Kidney tubule cell (primary cell): ENCODE measurements at regions not wholly inside any gene's neighbourhood (a gene's known extent, or its start where the extent isn't known, plus 50 kb on each side); places are given as distances from the start of the nearest gene placed in this dataset.

Source experiments
- DNase-seq: peaks from one replicate; pipeline ENCODE4 v3.0.0-alpha.2; 2018; ENCODE audit warnings: low spot score

DNA sequence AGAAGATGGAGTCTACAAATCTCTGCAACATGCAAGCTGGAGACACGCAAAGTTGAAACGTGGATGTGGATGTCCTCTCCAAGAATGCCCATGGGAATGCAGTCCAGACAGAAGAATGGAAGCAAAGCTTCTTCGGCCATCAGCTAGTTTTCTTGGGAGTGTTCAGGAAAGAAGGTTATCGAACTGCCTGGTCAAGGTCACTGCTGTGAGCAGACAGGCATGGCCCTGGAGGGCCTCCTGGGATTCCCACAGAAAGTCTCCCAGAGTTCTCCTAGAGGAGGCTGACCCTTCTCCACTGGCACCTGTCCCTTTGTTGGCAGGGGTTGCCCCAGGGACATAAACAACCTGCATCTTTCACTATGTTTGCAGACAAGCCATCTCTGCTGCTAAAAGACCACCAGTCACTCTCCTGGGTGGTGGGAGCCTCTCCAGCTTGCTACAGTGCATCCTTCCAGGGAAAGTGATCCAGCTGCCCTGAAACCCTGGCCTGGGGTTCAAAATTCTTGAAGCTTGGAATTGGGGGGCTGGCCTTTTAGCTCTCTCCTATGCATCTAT is 265.8 kb downstream of the SYK start:
- DNase-seq = no peak

DNA sequence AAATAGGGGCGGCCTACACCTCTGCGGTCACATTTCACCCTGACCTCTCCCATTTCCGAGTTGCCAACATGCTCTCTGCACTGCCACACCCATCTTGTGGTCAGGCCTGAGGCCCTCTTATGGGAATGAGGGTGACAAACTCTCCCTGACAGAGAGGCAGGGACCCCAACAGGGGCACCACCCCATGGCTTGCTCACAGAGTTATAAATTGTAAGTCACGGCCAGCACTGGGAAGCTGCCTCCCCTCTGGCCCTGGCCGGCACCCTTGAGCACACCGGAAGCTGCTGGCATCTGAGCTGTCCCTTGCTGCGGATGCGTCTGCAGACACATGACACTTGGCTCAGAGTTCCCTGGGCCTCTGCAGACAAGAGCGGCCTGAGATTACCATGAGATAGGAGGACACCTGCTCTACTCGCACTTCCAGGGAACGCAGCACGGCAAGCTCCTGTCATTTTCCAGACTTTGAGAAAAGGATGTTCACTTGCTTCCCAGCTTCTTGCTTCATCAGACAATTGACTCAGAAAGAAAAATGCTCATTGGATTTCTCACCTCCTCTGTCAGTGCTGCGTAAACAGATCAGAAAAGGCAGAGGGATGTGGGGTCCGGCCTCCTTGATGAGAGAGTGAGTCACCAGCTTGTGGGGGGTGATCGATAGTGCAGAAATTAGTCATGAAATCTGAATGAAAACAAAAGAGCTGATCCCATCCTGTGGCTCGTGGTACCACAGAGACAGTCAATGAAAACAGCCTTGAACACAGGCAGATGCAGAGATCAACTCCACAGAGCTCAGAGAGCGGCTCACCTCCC is 269.8 kb downstream of the SYK start:
- peak; percentile 88 for DNase-seq

- DNase-seq = no peak
These were observed 271.6 kb downstream of the SYK start for GRCh38 chr9:91073049-91073810.

- no peak for DNase-seq
These were observed 272.5 kb downstream of the SYK start for GRCh38 chr9:91073811-91074771.

DNA sequence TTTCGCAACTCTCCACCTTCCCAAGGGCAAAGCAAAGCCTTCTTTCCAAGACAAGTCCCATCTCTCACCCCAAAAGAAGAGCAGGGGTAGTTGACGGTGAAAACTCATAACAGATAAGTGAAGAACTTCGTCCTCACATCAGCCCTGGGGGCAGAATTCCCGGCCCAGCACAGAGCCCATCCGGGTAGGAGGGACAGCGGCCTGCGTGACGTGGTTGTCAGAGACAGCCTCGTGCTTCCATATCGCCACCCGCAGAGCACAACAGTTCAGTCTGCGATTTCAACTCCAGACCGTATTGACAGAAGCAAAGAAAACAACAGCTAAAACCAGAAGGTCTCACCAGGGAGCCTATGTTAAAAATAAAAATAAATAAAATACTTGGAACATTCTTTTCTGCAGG is 273.2 kb downstream of the SYK start:
- DNase-seq = no peak

GRCh38 chr9:91075279-91075678 is 273.7 kb downstream of the SYK start:
- no peak for DNase-seq

DNA sequence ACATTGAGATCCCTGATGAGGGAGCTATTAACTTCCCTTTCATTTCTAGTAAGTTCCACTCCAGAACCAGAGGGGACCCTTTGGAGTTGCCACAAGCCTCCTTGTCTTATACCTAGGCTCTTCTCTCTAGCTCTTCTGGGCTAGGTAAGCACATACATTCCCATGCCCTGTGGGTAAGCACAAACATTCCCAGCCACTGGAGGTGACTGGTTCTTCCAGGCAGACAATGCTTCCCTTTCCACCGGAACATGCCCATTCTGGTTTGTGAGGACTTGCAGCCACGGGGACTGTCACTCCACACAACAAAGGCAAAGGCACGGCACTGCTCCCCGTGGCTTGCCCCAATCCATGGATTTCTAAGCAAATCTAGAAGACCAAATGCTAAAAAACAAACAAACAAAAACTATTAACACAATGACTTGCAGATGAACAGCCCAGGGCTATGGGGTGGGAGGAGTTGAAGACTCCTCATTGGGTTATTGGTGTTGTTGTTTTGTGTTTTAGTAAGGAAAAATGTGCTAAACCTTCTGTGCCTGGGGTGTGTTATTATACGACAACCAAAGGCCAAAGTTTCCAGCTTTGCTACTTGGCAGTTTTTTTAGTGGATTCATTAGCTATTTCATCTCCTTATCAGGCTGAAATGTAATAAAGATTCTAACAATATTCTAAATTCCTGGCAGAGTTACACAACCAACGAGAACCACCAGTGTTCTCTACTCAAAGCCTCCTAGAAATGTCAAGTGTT is 276.2 kb downstream of the SYK start:
- DNase-seq = no peak

DNA sequence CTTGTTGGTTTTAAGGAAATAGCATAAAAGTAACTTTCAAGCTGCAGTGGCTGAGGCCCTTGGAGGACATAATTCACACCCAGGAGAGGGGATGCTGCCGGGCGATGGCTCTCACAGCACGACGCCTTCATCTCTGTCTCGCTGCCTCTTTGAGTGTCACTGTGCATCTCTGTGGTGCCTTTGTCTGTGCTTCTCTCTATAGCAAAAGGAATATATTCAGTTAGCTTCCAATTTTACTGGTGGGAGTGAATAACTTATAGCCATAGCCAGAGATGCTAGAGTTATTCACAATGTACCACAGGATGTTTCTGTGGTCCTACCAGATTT is 276.7 kb downstream of the SYK start:
- DNase-seq = no peak

DNA sequence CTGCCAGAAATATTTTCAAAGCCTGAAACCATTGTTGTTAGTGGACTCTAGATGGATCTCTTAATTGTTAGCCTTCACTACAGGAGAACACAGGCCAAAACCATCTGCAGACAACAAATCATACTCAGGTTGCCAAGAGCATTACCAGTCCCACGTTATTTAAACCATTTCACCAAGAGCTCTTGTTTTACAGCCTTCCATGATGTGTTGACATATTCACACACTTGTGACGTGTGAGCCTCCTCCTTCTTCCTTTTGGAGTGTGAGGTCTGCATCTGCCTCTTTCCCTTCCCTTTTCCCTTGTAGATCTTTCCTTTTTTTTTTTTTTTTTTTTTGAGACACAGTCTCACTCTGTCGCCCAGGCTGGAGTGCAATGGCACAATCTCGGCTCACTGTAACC is 279.0 kb downstream of the AUH start:
- DNase-seq = no peak

DNA sequence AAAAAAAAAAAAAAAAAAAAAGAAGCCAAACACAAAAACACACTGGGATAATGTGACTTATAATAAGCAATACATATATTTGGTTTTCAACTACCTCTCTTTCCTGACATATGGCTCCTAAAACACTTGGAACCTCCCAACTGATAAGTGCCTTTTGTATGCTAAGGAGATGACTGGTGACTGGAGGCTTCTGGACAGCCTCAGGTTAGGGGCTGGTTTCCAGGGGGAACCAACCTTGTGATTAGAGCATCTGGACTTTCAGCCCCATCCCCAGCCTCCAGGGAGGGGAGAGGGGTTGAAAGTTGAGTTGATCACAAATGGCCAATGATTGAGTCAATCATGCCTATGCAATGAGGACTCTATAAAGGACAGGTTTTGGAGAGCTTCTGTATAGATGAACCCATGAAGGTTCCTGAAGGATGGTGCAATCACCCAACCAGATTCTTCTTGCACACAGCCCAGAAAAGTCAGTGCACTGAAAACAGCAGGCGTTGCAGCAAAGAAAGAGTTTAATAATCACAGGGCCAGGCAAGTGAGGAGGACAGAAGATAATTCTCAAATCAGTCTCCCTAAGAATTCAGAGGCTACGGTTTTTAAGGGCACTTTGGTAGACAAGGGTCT is 276.7 kb downstream of the AUH start:
- no peak for DNase-seq

DNA sequence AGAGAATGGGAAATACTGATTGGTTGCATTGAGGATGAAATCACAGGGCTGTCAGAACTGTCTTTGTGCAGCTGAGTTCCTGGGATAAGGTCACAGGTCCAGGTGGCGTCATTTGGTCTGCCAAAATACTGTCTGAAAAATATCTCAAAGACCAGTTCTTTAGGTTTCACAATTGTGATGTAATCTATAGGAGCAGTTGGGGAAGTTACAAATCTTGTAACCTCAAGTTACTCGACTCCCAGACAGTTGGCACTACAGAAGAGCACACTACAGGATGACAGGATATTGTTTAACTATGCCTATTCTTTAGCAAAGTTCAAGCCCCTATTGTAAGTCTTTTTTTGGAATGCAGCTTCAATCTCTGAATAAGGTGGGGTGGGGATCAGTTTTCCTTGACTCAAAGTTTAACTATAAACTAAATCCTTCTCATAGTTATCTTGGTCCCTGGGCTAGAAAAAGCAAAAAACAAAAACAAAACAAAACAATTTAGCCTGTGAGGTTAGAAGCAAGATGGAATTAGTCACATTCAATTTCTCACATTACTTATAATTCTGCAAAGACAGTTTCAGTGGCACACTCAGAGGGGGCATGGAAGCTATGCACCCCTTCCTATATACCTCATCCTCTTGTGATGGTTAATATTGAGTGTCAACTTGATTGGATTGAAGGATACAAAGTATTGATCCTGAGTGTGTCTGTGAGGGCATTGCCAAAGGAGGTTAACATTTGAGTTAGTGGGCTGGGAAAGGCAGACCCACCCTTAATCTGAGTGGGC is 276.0 kb downstream of the AUH start:
- DNase-seq = no peak

DNA sequence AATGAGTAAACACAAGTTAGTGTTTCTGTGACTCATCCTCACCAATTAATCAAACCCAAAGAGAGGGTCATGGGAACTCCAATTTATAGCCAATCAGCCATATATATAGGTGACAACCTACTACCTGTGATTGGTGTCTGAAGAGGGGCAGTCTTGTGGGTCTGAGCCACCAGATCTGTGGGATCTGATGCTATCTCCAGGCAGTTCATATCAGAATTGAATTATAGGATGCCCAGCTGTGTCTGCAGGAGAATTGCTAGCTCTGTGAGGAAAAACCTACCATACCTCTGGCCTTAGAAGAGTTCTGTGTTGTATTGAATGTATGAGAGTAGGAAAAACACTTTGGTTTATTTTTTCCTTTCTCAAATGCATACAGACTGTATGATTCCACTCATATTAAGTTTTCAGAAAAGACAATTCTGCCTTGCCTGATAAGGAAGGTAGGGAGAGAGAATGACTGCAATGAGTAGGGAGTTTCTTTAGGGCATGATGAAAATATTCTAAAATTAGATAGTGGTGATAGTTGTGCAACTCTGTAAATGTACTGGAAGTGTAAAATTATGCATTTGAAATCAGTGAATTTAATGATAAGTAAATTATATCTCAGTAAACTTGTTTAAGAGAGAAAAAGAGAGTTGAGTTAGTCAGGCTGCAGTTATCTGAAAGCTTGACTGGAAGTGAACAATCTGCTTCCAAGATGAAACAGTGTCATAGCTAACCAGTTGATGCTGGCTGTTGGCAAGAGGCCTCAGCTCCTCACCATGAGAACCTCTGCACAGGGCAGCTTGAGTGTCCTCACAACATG is 274.9 kb downstream of the AUH start:
- no peak for DNase-seq

DNA sequence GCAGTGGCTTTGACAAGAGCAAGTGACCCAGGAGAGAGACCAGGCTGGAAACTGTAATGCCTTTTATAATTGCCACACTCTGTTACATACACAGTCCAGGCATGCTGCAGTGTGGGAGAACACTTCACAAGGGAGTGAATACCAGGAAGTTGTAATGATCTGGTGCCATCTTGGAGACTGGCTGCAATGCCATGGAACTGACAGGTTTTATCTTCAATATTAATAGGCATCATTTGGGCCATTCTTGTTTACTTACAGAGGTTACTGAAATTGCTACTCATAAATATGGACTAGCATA is 274.3 kb downstream of the AUH start:
- no peak for DNase-seq

- DNase-seq = peak; percentile 50
These were observed 272.2 kb downstream of the AUH start for GRCh38 chr9:91089405-91090129.

DNA sequence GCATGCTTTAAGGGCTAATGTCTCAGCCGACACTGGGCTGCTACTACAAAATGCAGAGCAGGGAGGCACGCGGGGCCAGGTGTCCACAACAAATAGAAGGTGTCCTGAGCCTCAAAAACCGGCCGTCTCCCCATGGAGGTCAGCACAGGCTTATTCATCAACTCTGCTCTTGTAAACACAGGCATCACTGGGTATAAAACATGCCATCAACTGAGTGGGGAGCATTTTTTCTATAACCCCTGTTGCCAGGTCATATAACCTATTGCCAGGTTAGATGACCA is 271.6 kb downstream of the AUH start:
- no peak for DNase-seq

- no peak for DNase-seq
These were observed 269.5 kb downstream of the AUH start for GRCh38 chr9:91092214-91092613.

DNA sequence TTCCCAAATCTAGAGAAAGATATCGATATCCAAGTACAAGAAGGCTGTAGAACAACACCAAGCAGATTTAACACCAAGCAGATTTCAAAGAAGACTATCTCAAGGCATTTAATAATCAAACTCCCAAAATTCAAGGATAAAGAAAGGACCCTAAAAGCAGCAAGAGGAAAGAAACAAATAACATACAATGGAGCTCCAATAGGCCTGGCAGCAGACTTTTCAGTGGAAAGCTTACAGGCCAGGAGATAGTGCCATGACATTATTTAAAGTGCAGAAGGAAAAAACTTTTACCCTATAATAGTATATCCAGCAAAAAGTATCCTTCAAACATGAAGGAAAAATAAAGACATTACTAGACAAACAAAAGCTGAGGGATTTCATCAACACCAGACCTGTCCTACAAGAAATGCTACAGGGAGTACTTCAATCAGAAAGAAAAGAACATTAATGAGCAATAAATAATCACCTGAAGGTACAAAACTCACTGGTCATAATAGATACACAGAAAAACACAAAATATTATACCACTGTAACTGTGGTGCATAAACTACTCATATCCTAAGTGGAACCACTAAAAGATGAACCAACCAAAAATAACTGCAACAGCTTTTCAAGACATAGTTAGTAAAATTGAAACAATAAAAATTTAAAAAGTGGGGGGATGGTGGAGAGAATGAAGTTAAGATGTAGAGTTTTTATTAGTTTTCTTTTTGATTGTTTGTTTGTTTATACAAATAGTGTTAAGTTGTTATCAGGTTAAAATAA is 267.2 kb downstream of the AUH start:
- DNase-seq = no peak

DNA sequence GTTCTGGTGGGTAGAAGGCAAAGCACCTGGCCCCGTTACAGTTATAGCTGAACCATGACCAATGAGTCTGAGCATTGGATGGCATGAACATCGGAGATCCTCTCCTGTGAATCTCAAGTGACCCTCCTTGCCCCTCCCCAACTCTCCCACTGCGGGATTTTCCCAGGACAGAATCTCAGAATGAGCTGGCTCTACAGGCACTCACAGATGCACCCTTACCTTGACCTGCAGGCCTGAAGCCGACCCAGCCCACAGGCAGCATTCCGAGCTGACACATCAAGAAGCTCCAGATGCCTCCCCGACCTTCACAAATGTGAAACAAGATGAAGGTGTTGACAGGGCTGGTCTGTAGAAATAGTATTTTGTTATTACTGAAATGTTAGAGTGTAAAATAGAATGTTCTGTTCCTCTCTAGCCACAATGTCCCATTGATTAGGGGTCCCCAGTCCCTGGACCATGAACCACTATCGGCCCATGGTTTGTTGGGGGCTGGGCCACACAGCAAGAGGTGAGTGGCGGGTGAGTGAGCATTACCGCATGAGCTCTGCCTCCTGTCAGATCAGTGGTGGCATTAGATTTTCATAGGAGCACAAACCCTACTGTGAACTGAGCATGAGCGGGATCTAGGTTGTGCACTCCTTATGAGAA is 263.4 kb downstream of the AUH start:
- no peak for DNase-seq
